SK-N-SH (cell line): ENCODE measurements at regions not wholly inside any gene's neighbourhood (a gene's known extent, or its start where the extent isn't known, plus 50 kb on each side); places are given as distances from the start of the nearest gene placed in this dataset.

Experiments used
- CTCF ChIP-seq: fragments of 200-600 bp; sonication (generic); IDR thresholded peaks from 2 replicates; pipeline ENCODE4 v1.6.1; 2017; ENCODE audit warnings: antibody characterized with exemption, mild to moderate bottlenecking, moderate library complexity
- EP300 ChIP-seq, 2 experiments: IDR thresholded peaks; 2 replicates each; pipeline versions ENCODE4 v1.4.0 to v1.6.1; 2012; ENCODE audit warnings: borderline replicate concordance in 1 of 2, low read depth in 1 of 2, low read length in 1 of 2
- FOXJ3 ChIP-seq: sonication (generic); formaldehyde crosslinking; IDR thresholded peaks from 2 replicates; pipeline ENCODE4 v1.5.1; 2020; ENCODE audit warnings: mild to moderate bottlenecking, missing genetic modification reagents
- MAX ChIP-seq: IDR thresholded peaks from 2 replicates; pipeline ENCODE4 v1.4.0; 2012; ENCODE audit warnings: low read depth
- NFIC ChIP-seq: IDR thresholded peaks from 2 replicates; pipeline ENCODE4 v1.4.0; 2012; ENCODE audit warnings: borderline replicate concordance
- RFX5 ChIP-seq: IDR thresholded peaks from 2 replicates; pipeline ENCODE4 v1.6.1; 2012; ENCODE audit warnings: mild to moderate bottlenecking, improper control_type of control experiment, low read length
- TAF1 ChIP-seq: IDR thresholded peaks from 2 replicates; pipeline ENCODE4 v1.6.1; 2012; ENCODE audit warnings: low read depth, mild to moderate bottlenecking, low read length, moderate library complexity, borderline replicate concordance
- USF2 ChIP-seq: fragments of 150-350 bp; IDR thresholded peaks from 2 replicates; pipeline ENCODE4 v1.6.1; 2017; ENCODE audit warnings: antibody characterized with exemption, low read length, low read depth, borderline replicate concordance

GRCh38 chr10:33085313-33085833, 127.3 kb upstream of the ITGB1 start:
- TF ChIP-seq CTCF: no peak
- TF ChIP-seq NFIC: no peak
- no peak for TF ChIP-seq MAX
- no peak for TF ChIP-seq TAF1
- no peak for TF ChIP-seq RFX5
- TF ChIP-seq EP300 (IDR thresholded peaks at IDR 0.05; ENCODE audit: borderline replicate concordance in 1 of 2, low read depth in 1 of 2, low read length in 1 of 2): no peak
- TF ChIP-seq USF2: no peak
- TF ChIP-seq FOXJ3 (CRISPR knock-in tag): no peak
